GM21737 (cell line): ENCODE measurements at regions not wholly inside any gene's neighbourhood (a gene's known extent, or its start where the extent isn't known, plus 50 kb on each side); places are given as distances from the start of the nearest gene placed in this dataset.

Experiments used
- ATAC-seq: cut with Tn5 transposase; IDR thresholded peaks from one replicate; pipeline ENCODE4 v1.9.1; 2021; ENCODE audit warnings: mild to moderate bottlenecking, moderate library complexity; ENCODE audit not compliant: unreplicated experiment

- no peak for ATAC-seq
Measured at GRCh38 chr16:66219491-66219890, 147.0 kb upstream of the CDH5 start.

- ATAC-seq, result no peak
Measured at GRCh38 chr16:66212428-66212827, 154.1 kb upstream of the CDH5 start.

- no peak for ATAC-seq
Measured at GRCh38 chr16:66211651-66212050, 154.8 kb upstream of the CDH5 start.

GRCh38 chr16:66207883-66208265 lies 158.6 kb upstream of the CDH5 start:
- no peak for ATAC-seq

- no peak for ATAC-seq
Measured at GRCh38 chr16:66207139-66207882, 159.2 kb upstream of the CDH5 start.

- no peak for ATAC-seq
Measured at GRCh38 chr16:66206363-66206762, 160.1 kb upstream of the CDH5 start.

- ATAC-seq, result no peak
Measured at GRCh38 chr16:66205287-66206231, 160.9 kb upstream of the CDH5 start.

- ATAC-seq, result no peak
Measured at GRCh38 chr16:66204756-66205155, 161.7 kb upstream of the CDH5 start.

GRCh38 chr16:66203476-66203875 lies 163.0 kb upstream of the CDH5 start:
- no peak for ATAC-seq

- ATAC-seq, result no peak
Measured at GRCh38 chr16:66199189-66199588, 167.3 kb upstream of the CDH5 start.

GRCh38 chr16:66198641-66199040 lies 167.8 kb upstream of the CDH5 start:
- ATAC-seq, result no peak

GRCh38 chr16:66197668-66198278 lies 168.7 kb upstream of the CDH5 start:
- ATAC-seq, result no peak

- no peak for ATAC-seq
Measured at GRCh38 chr16:66196770-66197169, 169.7 kb upstream of the CDH5 start.

- ATAC-seq, result no peak
Measured at GRCh38 chr16:66194866-66195265, 171.6 kb upstream of the CDH5 start.

GRCh38 chr16:66193543-66194229 lies 172.8 kb upstream of the CDH5 start:
- ATAC-seq, result no peak

GRCh38 chr16:66190411-66190810 lies 176.1 kb upstream of the CDH5 start:
- ATAC-seq, result no peak

- ATAC-seq, result no peak
Measured at GRCh38 chr16:66189951-66190350, 176.5 kb upstream of the CDH5 start.

GRCh38 chr16:66188917-66189725 lies 177.4 kb upstream of the CDH5 start:
- no peak for ATAC-seq

- no peak for ATAC-seq
Measured at GRCh38 chr16:66186251-66186785, 180.2 kb upstream of the CDH5 start.

GRCh38 chr16:66182592-66182991 lies 183.9 kb upstream of the CDH5 start:
- ATAC-seq, result no peak
